Mesothelial cell of epicardium (in vitro differentiated cells): ENCODE measurements at regions not wholly inside any gene's neighbourhood (a gene's known extent, or its start where the extent isn't known, plus 50 kb on each side); places are given as distances from the start of the nearest gene placed in this dataset.

Source experiments
- DNase-seq, 2 experiments: peaks; one replicate each; pipeline ENCODE4 v3.0.0; 2021; ENCODE audit warnings: low spot score in 2 of 2; ENCODE audit not compliant: unreplicated experiment in 2 of 2
- H3K27ac Mint-ChIP-seq: 2 replicates; pipeline ENCODE4 v1.8.0; 2021; ENCODE audit warnings: mixed read lengths
- H3K27me3 Mint-ChIP-seq: 2 replicates; pipeline ENCODE4 v1.8.0; 2021; ENCODE audit warnings: low read depth, mixed read lengths
- H3K36me3 Mint-ChIP-seq: 2 replicates; pipeline ENCODE4 v1.8.0; 2021; ENCODE audit warnings: mixed read lengths
- H3K4me1 Mint-ChIP-seq: 2 replicates; pipeline ENCODE4 v1.8.0; 2021; ENCODE audit warnings: mixed read lengths
- H3K4me3 Mint-ChIP-seq: 2 replicates; pipeline ENCODE4 v1.8.0; 2021; ENCODE audit warnings: mild to moderate bottlenecking, moderate library complexity, mixed read lengths
- H3K9me3 Mint-ChIP-seq: 2 replicates; pipeline ENCODE4 v1.8.0; 2021; ENCODE audit warnings: mixed read lengths
- TF ChIP-seq, protein P1 (sequence below): fragments of 200-600 bp; sonication (generic); IDR thresholded peaks from one replicate; pipeline ENCODE4 v1.5.0; 2021; ENCODE audit warnings: antibody characterized with exemption; ENCODE audit not compliant: unreplicated experiment

GRCh38 chr2:36178384-36178783 is 177.2 kb upstream of the CRIM1 start:
- DNase-seq = no peak
- Mint-ChIP-seq H3K9me3 (peaks cover 6% of the 10 kb centered on the region), H3K27ac (no peak overlapping the region)

DNA sequence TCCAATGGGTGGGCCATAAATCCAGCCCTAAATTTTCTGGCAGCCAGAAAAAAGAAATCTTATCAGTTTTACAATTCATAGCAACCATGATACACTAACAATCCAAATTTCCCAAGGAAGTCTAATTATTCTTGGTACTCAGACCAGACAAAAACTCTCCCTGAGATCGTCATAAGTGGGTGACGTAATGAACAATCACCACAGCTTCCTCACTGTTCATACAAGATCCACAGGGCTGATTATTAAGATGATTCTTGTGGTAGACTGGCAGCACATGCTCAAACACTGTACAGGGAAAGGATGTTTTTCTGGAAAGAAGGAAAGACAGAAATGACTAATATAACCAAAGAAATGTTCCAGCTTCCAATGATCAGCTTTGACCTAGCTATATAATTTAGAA is 178.3 kb upstream of the CRIM1 start:
- Mint-ChIP-seq H3K27ac (no peak overlapping the region), H3K4me3 (no peak overlapping the region), H3K27me3 (no peaks in the 10 kb centered on the region), H3K9me3 (peaks cover 6% of the 10 kb centered on the region), H3K36me3 (no peaks in the 10 kb centered on the region), H3K4me1 (peaks cover 4% of the 10 kb centered on the region)
- TF ChIP-seq, protein P1, sequence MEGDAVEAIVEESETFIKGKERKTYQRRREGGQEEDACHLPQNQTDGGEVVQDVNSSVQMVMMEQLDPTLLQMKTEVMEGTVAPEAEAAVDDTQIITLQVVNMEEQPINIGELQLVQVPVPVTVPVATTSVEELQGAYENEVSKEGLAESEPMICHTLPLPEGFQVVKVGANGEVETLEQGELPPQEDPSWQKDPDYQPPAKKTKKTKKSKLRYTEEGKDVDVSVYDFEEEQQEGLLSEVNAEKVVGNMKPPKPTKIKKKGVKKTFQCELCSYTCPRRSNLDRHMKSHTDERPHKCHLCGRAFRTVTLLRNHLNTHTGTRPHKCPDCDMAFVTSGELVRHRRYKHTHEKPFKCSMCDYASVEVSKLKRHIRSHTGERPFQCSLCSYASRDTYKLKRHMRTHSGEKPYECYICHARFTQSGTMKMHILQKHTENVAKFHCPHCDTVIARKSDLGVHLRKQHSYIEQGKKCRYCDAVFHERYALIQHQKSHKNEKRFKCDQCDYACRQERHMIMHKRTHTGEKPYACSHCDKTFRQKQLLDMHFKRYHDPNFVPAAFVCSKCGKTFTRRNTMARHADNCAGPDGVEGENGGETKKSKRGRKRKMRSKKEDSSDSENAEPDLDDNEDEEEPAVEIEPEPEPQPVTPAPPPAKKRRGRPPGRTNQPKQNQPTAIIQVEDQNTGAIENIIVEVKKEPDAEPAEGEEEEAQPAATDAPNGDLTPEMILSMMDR = no peak
- DNase-seq = no peak

More at GRCh38 chr2:36178384-36178783, 177.2 kb upstream of the CRIM1 start:
- Mint-ChIP-seq H3K36me3 (no peaks in the 10 kb centered on the region), H3K27me3 (no peaks in the 10 kb centered on the region), H3K4me3 (no peak overlapping the region), H3K4me1 (peaks cover 1% of the 10 kb centered on the region)
- TF ChIP-seq, protein P1 = no peak

GRCh38 chr2:36174920-36175319 is 180.7 kb upstream of the CRIM1 start:
- H3K4me1 Mint-ChIP-seq = peaks cover 9% of the 10 kb centered on the region
- H3K27ac Mint-ChIP-seq = no peak overlapping the region
- H3K9me3 Mint-ChIP-seq = no peaks in the 10 kb centered on the region
- H3K27me3 Mint-ChIP-seq = no peaks in the 10 kb centered on the region
- H3K36me3 Mint-ChIP-seq = no peaks in the 10 kb centered on the region
- TF ChIP-seq, protein P1 = no peak
- no peak for DNase-seq
- H3K4me3 Mint-ChIP-seq = no peak overlapping the region

GRCh38 chr2:36173760-36174404 is 181.7 kb upstream of the CRIM1 start:
- TF ChIP-seq, protein P1 = no peak
- Mint-ChIP-seq H3K9me3 (no peaks in the 10 kb centered on the region), H3K4me1 (peaks cover 9% of the 10 kb centered on the region), H3K27me3 (no peaks in the 10 kb centered on the region), H3K36me3 (no peaks in the 10 kb centered on the region), H3K27ac (no peak overlapping the region), H3K4me3 (no peak overlapping the region)
- DNase-seq = no peak

DNA sequence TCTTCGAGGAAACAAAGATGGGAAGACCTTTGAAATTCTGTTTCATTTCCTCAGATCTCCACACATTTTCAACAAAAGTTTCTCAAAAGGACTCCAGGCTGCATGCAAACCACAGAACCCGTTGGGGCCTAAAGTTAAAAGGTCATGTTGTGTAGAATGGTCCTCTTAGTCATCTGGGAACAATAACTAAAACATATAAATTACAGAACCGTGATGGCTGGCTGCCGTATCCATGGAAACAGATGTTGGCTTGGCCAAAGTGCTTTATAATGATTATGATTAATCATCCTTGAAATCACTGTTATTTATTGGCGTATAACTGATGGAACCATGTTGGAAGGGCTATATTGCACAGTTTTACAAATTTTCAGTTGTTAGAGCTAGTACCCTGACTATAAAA is 182.8 kb upstream of the CRIM1 start:
- Mint-ChIP-seq H3K9me3 (no peaks in the 10 kb centered on the region), H3K36me3 (no peaks in the 10 kb centered on the region)

More for the DNA sequence above, 182.8 kb upstream of the CRIM1 start:
- Mint-ChIP-seq H3K4me1 (peaks cover 9% of the 10 kb centered on the region), H3K4me3 (no peak overlapping the region), H3K27ac (no peak overlapping the region), H3K27me3 (no peaks in the 10 kb centered on the region)
- DNase-seq = no peak
- TF ChIP-seq, protein P1 = no peak
